ENCODE measurements at regions not wholly inside any gene's neighbourhood (a gene's known extent, or its start where the extent isn't known, plus 50 kb on each side); places are given as distances from the start of the nearest gene placed in this dataset.

GRCh38 chr3:74842141-74842540, 227.7 kb upstream of the CNTN3 start:
- H3K79me2 ChIP-seq (ENCODE audit: control insufficient read depth, insufficient read depth, low read length) = no peaks in the 10 kb centered on the region
- no peak for FAIRE-seq

GRCh38 chr3:74839566-74839965, 225.1 kb upstream of the CNTN3 start:
- DNase-seq (ENCODE audit: low read depth, low spot score) (no peak), FAIRE-seq (no peak)
- H3K9ac ChIP-seq (ENCODE audit: control insufficient read depth, extremely low read depth, insufficient read depth, low read length) = no peak overlapping the region
- dilution Hi-C loops (cut with MboI; ENCODE audit: extremely low pct_ligation_motif_present, low sequenced_read_pairs) = no loop called here
- H3K4me1 ChIP-seq (ENCODE audit: control insufficient read depth, extremely low read depth, insufficient read depth, low read length) = no peaks in the 10 kb centered on the region
- no peak overlapping the region for H3K4me3 ChIP-seq (ENCODE audit: control insufficient read depth in 2 of 3, extremely low read depth in 1 of 3, insufficient read depth in 2 of 3, low read depth in 1 of 3, low read length in 3 of 3)
- no peak for TF ChIP-seq CTCF (optimal IDR thresholded peaks at IDR 0.05 in 1 of 3, IDR thresholded peaks at IDR 0.05 in 1 of 3, conservative IDR thresholded peaks at IDR 0.05 in 1 of 3; ENCODE audit: extremely low read depth in 1 of 3, insufficient read depth in 2 of 3, low read length in 3 of 3)
- no peak for TF ChIP-seq EZH2 (IDR thresholded peaks at IDR 0.05; ENCODE audit: low read length)
- H3K79me2 ChIP-seq (ENCODE audit: control insufficient read depth, insufficient read depth, low read length) = no peaks in the 10 kb centered on the region
- H3K27ac ChIP-seq (ENCODE audit: control insufficient read depth, insufficient read depth, low read length) = no peak overlapping the region
- H2AFZ ChIP-seq (ENCODE audit: control insufficient read depth, low read length) = no peak overlapping the region
- H3K4me2 ChIP-seq (ENCODE audit: control insufficient read depth, extremely low read depth, insufficient read depth, low read depth, low read length) = no peak overlapping the region
- H3K9me3 ChIP-seq (ENCODE audit: control insufficient read depth, low read depth, low read length) = no peaks in the 10 kb centered on the region
- H3K36me3 ChIP-seq (ENCODE audit: control insufficient read depth in 2 of 2, extremely low read depth in 1 of 2, insufficient read depth in 2 of 2, low read length in 2 of 2) = no peaks in the 10 kb centered on the region
- no peaks in the 10 kb centered on the region for H3K9me1 ChIP-seq (ENCODE audit: control insufficient read depth, extremely low read depth, insufficient read depth, low read length)
- no peaks in the 10 kb centered on the region for H3K27me3 ChIP-seq (ENCODE audit: control insufficient read depth, extremely low read depth, insufficient read depth, low read length)
- no peaks in the 10 kb centered on the region for H4K20me1 ChIP-seq (ENCODE audit: control insufficient read depth, extremely low read depth, insufficient read depth, low read length)

More at GRCh38 chr3:74842141-74842540, 227.7 kb upstream of the CNTN3 start:
- no peaks in the 10 kb centered on the region for H3K9me1 ChIP-seq (ENCODE audit: control insufficient read depth, extremely low read depth, insufficient read depth, low read length)
- no peak overlapping the region for H3K4me2 ChIP-seq (ENCODE audit: control insufficient read depth, extremely low read depth, insufficient read depth, low read depth, low read length)
- no peak overlapping the region for H2AFZ ChIP-seq (ENCODE audit: control insufficient read depth, low read length)
- no peak overlapping the region for H3K9ac ChIP-seq (ENCODE audit: control insufficient read depth, extremely low read depth, insufficient read depth, low read length)
- no peak overlapping the region for H3K4me3 ChIP-seq (ENCODE audit: control insufficient read depth in 2 of 3, extremely low read depth in 1 of 3, insufficient read depth in 2 of 3, low read depth in 1 of 3, low read length in 3 of 3)
- TF ChIP-seq CTCF (optimal IDR thresholded peaks at IDR 0.05 in 1 of 3, IDR thresholded peaks at IDR 0.05 in 1 of 3, conservative IDR thresholded peaks at IDR 0.05 in 1 of 3; ENCODE audit: extremely low read depth in 1 of 3, insufficient read depth in 2 of 3, low read length in 3 of 3) = no peak
- TF ChIP-seq EZH2 (IDR thresholded peaks at IDR 0.05; ENCODE audit: low read length) = no peak
- H3K9me3 ChIP-seq (ENCODE audit: control insufficient read depth, low read depth, low read length) = no peaks in the 10 kb centered on the region
- no peaks in the 10 kb centered on the region for H4K20me1 ChIP-seq (ENCODE audit: control insufficient read depth, extremely low read depth, insufficient read depth, low read length)
- no peak for DNase-seq (ENCODE audit: low read depth, low spot score)
- H3K36me3 ChIP-seq (ENCODE audit: control insufficient read depth in 2 of 2, extremely low read depth in 1 of 2, insufficient read depth in 2 of 2, low read length in 2 of 2) = no peaks in the 10 kb centered on the region
- dilution Hi-C loops (cut with MboI; ENCODE audit: extremely low pct_ligation_motif_present, low sequenced_read_pairs) = no loop called here
- H3K27me3 ChIP-seq (ENCODE audit: control insufficient read depth, extremely low read depth, insufficient read depth, low read length) = no peaks in the 10 kb centered on the region
- no peak overlapping the region for H3K27ac ChIP-seq (ENCODE audit: control insufficient read depth, insufficient read depth, low read length)
- no peaks in the 10 kb centered on the region for H3K4me1 ChIP-seq (ENCODE audit: control insufficient read depth, extremely low read depth, insufficient read depth, low read length)
